DMS53 (cell line): ENCODE measurements at regions not wholly inside any gene's neighbourhood (a gene's known extent, or its start where the extent isn't known, plus 50 kb on each side); places are given as distances from the start of the nearest gene placed in this dataset.
"Not testable (repeated sequence)": the region's sequence is repeated elsewhere in the genome, so short reads cannot be mapped to it uniquely, and the experiment has no call there.

ENCODE experiments used
- DNase-seq: peaks from one replicate; lab custom pipeline; 2025; lab: John Stamatoyannopoulos, UW

- DNase-seq, result peak; percentile 61
Observed at GRCh38 chr13:74288361-74288911, 154.2 kb upstream of the KLF12 start.

GRCh38 chr13:74287724-74288169, 153.5 kb upstream of the KLF12 start:
- DNase-seq, result peak; percentile 89

- no peak for DNase-seq
Observed at GRCh38 chr13:74280795-74281490, 146.7 kb upstream of the KLF12 start.

- no peak for DNase-seq
Observed at GRCh38 chr13:74280093-74280794, 146.0 kb upstream of the KLF12 start.

- no peak for DNase-seq
Observed at GRCh38 chr13:74278901-74279300, 144.7 kb upstream of the KLF12 start.

- DNase-seq, result no peak
Observed at GRCh38 chr13:74274916-74275315, 140.7 kb upstream of the KLF12 start.

GRCh38 chr13:74273581-74273980, 139.4 kb upstream of the KLF12 start:
- no peak for DNase-seq

- DNase-seq, result no peak
Observed at GRCh38 chr13:74272826-74273225, 138.6 kb upstream of the KLF12 start.

GRCh38 chr13:74270018-74270417, 135.8 kb upstream of the KLF12 start:
- no peak for DNase-seq

- DNase-seq, result no peak
Observed at GRCh38 chr13:74266861-74267260, 132.7 kb upstream of the KLF12 start.

GRCh38 chr13:74266309-74266708, 132.1 kb upstream of the KLF12 start:
- no peak for DNase-seq

GRCh38 chr13:74264333-74264732, 130.1 kb upstream of the KLF12 start:
- DNase-seq, result no peak

GRCh38 chr13:74260420-74260819, 126.2 kb upstream of the KLF12 start:
- not testable (repeated sequence) for DNase-seq

- no peak for DNase-seq
Observed at GRCh38 chr13:74259641-74260040, 125.4 kb upstream of the KLF12 start.

GRCh38 chr13:74258961-74259360, 124.8 kb upstream of the KLF12 start:
- no peak for DNase-seq

- no peak for DNase-seq
Observed at GRCh38 chr13:74256969-74257368, 122.8 kb upstream of the KLF12 start.

- no peak for DNase-seq
Observed at GRCh38 chr13:74253161-74253560, 119.0 kb upstream of the KLF12 start.

- no peak for DNase-seq
Observed at GRCh38 chr13:74251778-74252519, 117.7 kb upstream of the KLF12 start.

- no peak for DNase-seq
Observed at GRCh38 chr13:74250738-74251190, 116.6 kb upstream of the KLF12 start.

- no peak for DNase-seq
Observed at GRCh38 chr13:74248477-74248876, 114.3 kb upstream of the KLF12 start.

- no peak for DNase-seq
Observed at GRCh38 chr13:74246487-74246886, 112.3 kb upstream of the KLF12 start.
